GM10248 (cell line): ENCODE measurements at regions not wholly inside any gene's neighbourhood (a gene's known extent, or its start where the extent isn't known, plus 50 kb on each side); places are given as distances from the start of the nearest gene placed in this dataset.
"Not testable (repeated sequence)": the region's sequence is repeated elsewhere in the genome, so short reads cannot be mapped to it uniquely, and the experiment has no call there.

Source experiments
- CTCF ChIA-PET: fragments of 300-600 bp; sonication (Branson Sonifier 250); formaldehyde crosslinking; extraction: SDS; loops from one replicate; lab custom pipeline; 2021; ENCODE audit warnings: antibody characterized with exemption; lab: Yijun Ruan, JAX
- POLR2A ChIA-PET: fragments of 350-650 bp; sonication (Branson Sonifier 250); formaldehyde crosslinking; extraction: SDS; loops from one replicate; lab custom pipeline; 2020; ENCODE audit warnings: antibody characterized with exemption; lab: Yijun Ruan, JAX
- DNase-seq: peaks from one replicate; pipeline ENCODE4 v3.0.0; 2012; ENCODE audit errors: extremely low spot score
- CTCF ChIP-seq: IDR thresholded peaks from 2 replicates; pipeline ENCODE4 v1.5.1; 2012; ENCODE audit warnings: mild to moderate bottlenecking, low read depth; ENCODE audit errors: extremely low read depth, missing control alignments, control extremely low read depth

- CTCF ChIA-PET, result interaction anchor here (1.0 kb wide), 1 partner anchor 18 kb away, joined by 4 read pairs; no protein-coding TSS in a partner anchor
- POLR2A ChIA-PET, result no interaction called here
- no peak for DNase-seq
- TF ChIP-seq CTCF, result no peak
These were observed 266.1 kb upstream of the PTCHD4 start for GRCh38 chr6:48377115-48377514.

GRCh38 chr6:48371226-48371625 is 260.2 kb upstream of the PTCHD4 start:
- POLR2A ChIA-PET, DNase-seq, CTCF ChIA-PET: not testable (repeated sequence)

GRCh38 chr6:48369100-48369499 is 258.1 kb upstream of the PTCHD4 start:
- POLR2A ChIA-PET, result no interaction called here
- CTCF ChIA-PET, result no interaction called here
- TF ChIP-seq CTCF, result no peak
- DNase-seq, result no peak

- POLR2A ChIA-PET, result no interaction called here
- no peak for TF ChIP-seq CTCF
- no peak for DNase-seq
- CTCF ChIA-PET, result interaction anchor here (1.1 kb wide), 1 partner anchor 15 kb away, joined by 3 read pairs; no protein-coding TSS in a partner anchor
These were observed 214.7 kb upstream of the PTCHD4 start for GRCh38 chr6:48325701-48326100.

- DNase-seq, result no peak
- CTCF ChIA-PET, result interaction anchor here (1.0 kb wide), 1 partner anchor 19 kb away, joined by 4 read pairs; no protein-coding TSS in a partner anchor
- no peak for TF ChIP-seq CTCF
- POLR2A ChIA-PET, result no interaction called here
These were observed 207.7 kb upstream of the PTCHD4 start for GRCh38 chr6:48318670-48319069.

GRCh38 chr6:48315915-48316314 is 204.9 kb upstream of the PTCHD4 start:
- CTCF ChIA-PET, result no interaction called here
- DNase-seq, result no peak
- no peak for TF ChIP-seq CTCF
- POLR2A ChIA-PET, result no interaction called here

- POLR2A ChIA-PET, result no interaction called here
- DNase-seq, result no peak
- TF ChIP-seq CTCF, result no peak
- CTCF ChIA-PET, result interaction anchor here (0.8 to 1.6 kb wide), 2 partner anchors 8 to 13 kb away, joined by 3 to 5 read pairs; no protein-coding TSS in a partner anchor
These were observed 204.2 kb upstream of the PTCHD4 start for GRCh38 chr6:48315051-48315719.
